DND-41 (cell line): ENCODE measurements at regions not wholly inside any gene's neighbourhood (a gene's known extent, or its start where the extent isn't known, plus 50 kb on each side); places are given as distances from the start of the nearest gene placed in this dataset.

Experiments
- ATAC-seq: fragments of 200-7000 bp; cut with Tn5 transposase; 3 replicates; pipeline ENCODE4 v1.9.1; 2021; ENCODE audit warnings: low read depth; ENCODE audit not compliant: insufficient read depth
- DNase-seq: peaks from one replicate; pipeline ENCODE4 v3.0.0-alpha.2; 2020
- H2AFZ ChIP-seq: 2 replicates; pipeline ENCODE4 v1.6.0; 2012; ENCODE audit warnings: low read depth, low read length
- H3K27ac ChIP-seq: 2 replicates; pipeline ENCODE4 v1.5.1; 2012; ENCODE audit warnings: low read length, inconsistent platforms
- H3K27me3 ChIP-seq: fragments of 200-600 bp; sonication (generic); 2 replicates; pipeline ENCODE4 v1.6.0; 2012; ENCODE audit warnings: low read length, mild to moderate bottlenecking, inconsistent platforms; ENCODE audit not compliant: insufficient read depth, poor library complexity
- H3K36me3 ChIP-seq: 2 replicates; pipeline ENCODE4 v1.5.1; 2012; ENCODE audit warnings: low read length, inconsistent platforms; ENCODE audit not compliant: insufficient read depth
- H3K4me1 ChIP-seq: 2 replicates; pipeline ENCODE4 v1.5.1; 2012; ENCODE audit warnings: mild to moderate bottlenecking, low read length; ENCODE audit not compliant: insufficient read depth
- H3K4me2 ChIP-seq: 2 replicates; pipeline ENCODE4 v1.6.0; 2012; ENCODE audit warnings: mild to moderate bottlenecking, moderate library complexity, low read length, inconsistent platforms; ENCODE audit not compliant: insufficient read depth
- H3K4me3 ChIP-seq, 2 experiments: fragments of 200-600 bp in 1 of 2; shearing (Covaris generic) in 1 of 2; 2 replicates each; pipeline ENCODE4 v1.5.1; 2012 to 2016; ENCODE audit warnings: inconsistent platforms in 2 of 2, low read length in 2 of 2, mild to moderate bottlenecking in 2 of 2, low read depth in 1 of 2, moderate library complexity in 1 of 2
- H3K79me2 ChIP-seq: 2 replicates; pipeline ENCODE4 v1.6.0; 2012; ENCODE audit warnings: low read length, inconsistent platforms; ENCODE audit not compliant: insufficient read depth
- H3K9ac ChIP-seq: 2 replicates; pipeline ENCODE4 v1.6.0; 2012; ENCODE audit warnings: low read depth, mild to moderate bottlenecking, inconsistent platforms, low read length, moderate library complexity
- H3K9me3 ChIP-seq: 2 replicates; pipeline ENCODE4 v1.5.1; 2012; ENCODE audit warnings: low read length, moderate library complexity, mild to moderate bottlenecking, inconsistent platforms; ENCODE audit not compliant: insufficient read depth, severe bottlenecking
- H4K20me1 ChIP-seq: 2 replicates; pipeline ENCODE4 v1.6.0; 2012; ENCODE audit warnings: low read length; ENCODE audit not compliant: insufficient read depth
- EZH2 ChIP-seq: IDR thresholded peaks from 3 replicates; pipeline ENCODE4 v1.6.1; 2012; ENCODE audit warnings: borderline replicate concordance, low read depth, mild to moderate bottlenecking, moderate library complexity, low read length, inconsistent platforms; ENCODE audit not compliant: severe bottlenecking
- TF ChIP-seq, protein P1 (sequence below): IDR thresholded peaks from 2 replicates; pipeline ENCODE4 v1.5.1; 2012; ENCODE audit warnings: borderline replicate concordance, low read length, moderate library complexity, mild to moderate bottlenecking; ENCODE audit not compliant: poor library complexity, severe bottlenecking; ENCODE audit errors: extremely low read depth

DNA sequence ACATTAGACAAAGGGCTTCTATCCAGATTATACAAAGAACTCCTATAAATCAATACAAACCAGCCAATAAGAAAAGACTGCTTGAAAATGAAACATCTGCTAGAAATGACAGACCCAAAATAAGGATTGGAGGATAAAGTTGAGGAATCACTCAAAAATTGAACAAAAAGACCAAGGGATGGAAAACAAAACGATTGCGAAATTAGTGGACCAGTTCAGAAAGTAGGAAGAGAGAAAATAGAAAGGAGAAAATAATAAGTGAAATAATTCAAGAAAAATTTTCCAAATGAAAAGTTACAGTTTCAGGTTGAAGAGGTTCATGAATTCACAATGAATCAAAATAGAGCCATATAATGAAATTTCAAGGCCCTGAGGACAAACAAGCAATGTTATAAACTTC is 115.8 kb upstream of the CTBP2 start:
- no peaks in the 10 kb centered on the region for H3K36me3 ChIP-seq
- H3K4me3 ChIP-seq: no peak overlapping the region
- H4K20me1 ChIP-seq: no peaks in the 10 kb centered on the region
- H3K9me3 ChIP-seq: no peaks in the 10 kb centered on the region
- H3K79me2 ChIP-seq: no peaks in the 10 kb centered on the region
- H3K27ac ChIP-seq: no peak overlapping the region
- H3K4me1 ChIP-seq: no peaks in the 10 kb centered on the region
- no peak for ATAC-seq
- DNase-seq: no peak
- no peak overlapping the region for H3K4me2 ChIP-seq
- H3K27me3 ChIP-seq: peaks cover 7% of the 10 kb centered on the region
- no peak overlapping the region for H2AFZ ChIP-seq
- TF ChIP-seq, protein P1, sequence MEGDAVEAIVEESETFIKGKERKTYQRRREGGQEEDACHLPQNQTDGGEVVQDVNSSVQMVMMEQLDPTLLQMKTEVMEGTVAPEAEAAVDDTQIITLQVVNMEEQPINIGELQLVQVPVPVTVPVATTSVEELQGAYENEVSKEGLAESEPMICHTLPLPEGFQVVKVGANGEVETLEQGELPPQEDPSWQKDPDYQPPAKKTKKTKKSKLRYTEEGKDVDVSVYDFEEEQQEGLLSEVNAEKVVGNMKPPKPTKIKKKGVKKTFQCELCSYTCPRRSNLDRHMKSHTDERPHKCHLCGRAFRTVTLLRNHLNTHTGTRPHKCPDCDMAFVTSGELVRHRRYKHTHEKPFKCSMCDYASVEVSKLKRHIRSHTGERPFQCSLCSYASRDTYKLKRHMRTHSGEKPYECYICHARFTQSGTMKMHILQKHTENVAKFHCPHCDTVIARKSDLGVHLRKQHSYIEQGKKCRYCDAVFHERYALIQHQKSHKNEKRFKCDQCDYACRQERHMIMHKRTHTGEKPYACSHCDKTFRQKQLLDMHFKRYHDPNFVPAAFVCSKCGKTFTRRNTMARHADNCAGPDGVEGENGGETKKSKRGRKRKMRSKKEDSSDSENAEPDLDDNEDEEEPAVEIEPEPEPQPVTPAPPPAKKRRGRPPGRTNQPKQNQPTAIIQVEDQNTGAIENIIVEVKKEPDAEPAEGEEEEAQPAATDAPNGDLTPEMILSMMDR: no peak
- TF ChIP-seq EZH2: no peak
- H3K9ac ChIP-seq: no peak overlapping the region

- TF ChIP-seq, protein P1: no peak
- TF ChIP-seq EZH2: no peak
- DNase-seq (no peak), ATAC-seq (no peak)
- Histone ChIP-seq H3K4me2 (no peak overlapping the region), H2AFZ (no peak overlapping the region), H3K4me1 (no peaks in the 10 kb centered on the region), H3K27ac (no peak overlapping the region), H3K27me3 (peaks cover 7% of the 10 kb centered on the region), H3K36me3 (no peaks in the 10 kb centered on the region), H3K79me2 (no peaks in the 10 kb centered on the region), H3K9me3 (no peaks in the 10 kb centered on the region), H3K4me3 (no peak overlapping the region), H4K20me1 (no peaks in the 10 kb centered on the region), H3K9ac (no peak overlapping the region)
Measured at GRCh38 chr10:125274961-125275360, 114.6 kb upstream of the CTBP2 start.

GRCh38 chr10:125273023-125273422 is 112.7 kb upstream of the CTBP2 start:
- no peaks in the 10 kb centered on the region for H3K36me3 ChIP-seq
- H3K27ac ChIP-seq: no peak overlapping the region
- no peak overlapping the region for H3K4me3 ChIP-seq
- no peaks in the 10 kb centered on the region for H3K9me3 ChIP-seq
- H3K79me2 ChIP-seq: no peaks in the 10 kb centered on the region
- TF ChIP-seq, protein P1: no peak
- TF ChIP-seq EZH2: no peak
- H4K20me1 ChIP-seq: no peaks in the 10 kb centered on the region
- no peak for DNase-seq
- no peak for ATAC-seq
- H3K9ac ChIP-seq: no peak overlapping the region
- peaks cover 7% of the 10 kb centered on the region for H3K27me3 ChIP-seq
- no peak overlapping the region for H2AFZ ChIP-seq
- H3K4me2 ChIP-seq: no peak overlapping the region
- no peaks in the 10 kb centered on the region for H3K4me1 ChIP-seq

DNA sequence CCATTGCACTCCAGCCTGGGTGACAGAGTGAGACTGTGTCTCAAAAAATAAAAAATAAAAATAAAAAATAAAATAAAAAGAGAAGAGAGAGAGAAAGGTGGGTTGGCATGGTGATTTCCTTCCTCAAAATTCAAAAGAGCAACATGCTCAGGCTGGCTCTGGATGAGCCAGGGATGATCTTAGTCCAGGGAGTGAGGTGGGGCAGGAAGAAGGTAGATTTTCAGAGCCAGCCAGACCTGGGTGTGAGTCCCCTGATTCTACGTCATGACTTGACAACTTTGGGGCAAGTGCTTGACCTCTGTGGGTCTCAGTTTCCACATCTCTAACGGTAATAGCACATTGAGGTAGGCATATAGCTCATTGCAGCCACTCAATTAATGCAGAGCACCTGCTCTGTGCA is 109.4 kb upstream of the CTBP2 start:
- Histone ChIP-seq H2AFZ (no peak overlapping the region), H3K4me1 (no peaks in the 10 kb centered on the region), H3K9me3 (no peaks in the 10 kb centered on the region), H3K9ac (no peak overlapping the region), H3K79me2 (no peaks in the 10 kb centered on the region), H3K27ac (no peak overlapping the region), H3K36me3 (no peaks in the 10 kb centered on the region), H4K20me1 (no peaks in the 10 kb centered on the region), H3K4me2 (no peak overlapping the region), H3K4me3 (no peak overlapping the region), H3K27me3 (peaks cover 7% of the 10 kb centered on the region)
- ATAC-seq (no peak), DNase-seq (no peak)
- no peak for TF ChIP-seq EZH2
- TF ChIP-seq, protein P1: no peak
